ENCODE measurements at regions not wholly inside any gene's neighbourhood (a gene's known extent, or its start where the extent isn't known, plus 50 kb on each side); places are given as distances from the start of the nearest gene placed in this dataset.

- TF ChIP-seq, protein P1, sequence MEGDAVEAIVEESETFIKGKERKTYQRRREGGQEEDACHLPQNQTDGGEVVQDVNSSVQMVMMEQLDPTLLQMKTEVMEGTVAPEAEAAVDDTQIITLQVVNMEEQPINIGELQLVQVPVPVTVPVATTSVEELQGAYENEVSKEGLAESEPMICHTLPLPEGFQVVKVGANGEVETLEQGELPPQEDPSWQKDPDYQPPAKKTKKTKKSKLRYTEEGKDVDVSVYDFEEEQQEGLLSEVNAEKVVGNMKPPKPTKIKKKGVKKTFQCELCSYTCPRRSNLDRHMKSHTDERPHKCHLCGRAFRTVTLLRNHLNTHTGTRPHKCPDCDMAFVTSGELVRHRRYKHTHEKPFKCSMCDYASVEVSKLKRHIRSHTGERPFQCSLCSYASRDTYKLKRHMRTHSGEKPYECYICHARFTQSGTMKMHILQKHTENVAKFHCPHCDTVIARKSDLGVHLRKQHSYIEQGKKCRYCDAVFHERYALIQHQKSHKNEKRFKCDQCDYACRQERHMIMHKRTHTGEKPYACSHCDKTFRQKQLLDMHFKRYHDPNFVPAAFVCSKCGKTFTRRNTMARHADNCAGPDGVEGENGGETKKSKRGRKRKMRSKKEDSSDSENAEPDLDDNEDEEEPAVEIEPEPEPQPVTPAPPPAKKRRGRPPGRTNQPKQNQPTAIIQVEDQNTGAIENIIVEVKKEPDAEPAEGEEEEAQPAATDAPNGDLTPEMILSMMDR (IDR thresholded peaks at IDR 0.05; ENCODE audit: low read depth, low read length, missing input control): no peak
Measured at GRCh38 chr10:47054974-47055373, 143.7 kb downstream of the PTPN20 start (continued).

GRCh38 chr10:47055386-47056246 is 144.4 kb downstream of the PTPN20 start:
- 72% methylated on average over 10 of the region's 10 CpGs for WGBS
- Histone ChIP-seq H3K9ac (ENCODE audit: low read depth in 1 of 2, low read length in 2 of 2) (no peak overlapping the region), H3K9me3 (ENCODE audit: control insufficient read depth in 4 of 4, low read length in 3 of 4) (no peaks in the 10 kb centered on the region), H3K4me1 (ENCODE audit: control insufficient read depth in 4 of 4, insufficient read depth in 4 of 4, low read length in 3 of 4) (no peaks in the 10 kb centered on the region), H3K4me3 (ENCODE audit: low read depth in 1 of 3, low read length in 3 of 3) (no peak overlapping the region), H3K36me3 (ENCODE audit: control insufficient read depth in 4 of 4, insufficient read depth in 3 of 4, low read depth in 1 of 4, low read length in 3 of 4) (no peaks in the 10 kb centered on the region), H3K27me3 (ENCODE audit: control insufficient read depth in 4 of 4, insufficient read depth in 4 of 4, low read length in 3 of 4) (no peaks in the 10 kb centered on the region), H3K27ac (ENCODE audit: low read depth in 1 of 2, low read length in 2 of 2) (no peak overlapping the region)
- no peak for DNase-seq (ENCODE audit: low spot score)
- TF ChIP-seq NR2F2 (IDR thresholded peaks at IDR 0.05): peak; percentile 10
- TF ChIP-seq HNF4A (conservative IDR thresholded peaks at IDR 0.05): no peak

DNA sequence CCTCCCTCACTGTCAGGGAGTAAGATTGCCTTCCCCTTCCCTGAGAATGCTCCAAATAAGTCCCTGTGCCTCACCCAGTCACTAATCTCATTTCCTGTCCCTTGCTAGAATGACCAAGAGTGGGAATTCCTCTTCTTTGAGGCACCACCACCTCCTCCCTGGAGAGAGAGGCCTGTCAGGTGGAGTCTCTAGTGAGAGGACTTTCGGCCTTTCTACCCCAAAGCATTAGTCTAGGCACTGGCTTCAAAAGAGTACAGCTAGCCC is 145.0 kb downstream of the PTPN20 start:
- Histone ChIP-seq H3K9ac (ENCODE audit: low read depth in 1 of 2, low read length in 2 of 2) (no peak overlapping the region), H3K9me3 (ENCODE audit: control insufficient read depth in 4 of 4, low read length in 3 of 4) (no peaks in the 10 kb centered on the region), H3K4me3 (ENCODE audit: low read depth in 1 of 3, low read length in 3 of 3) (no peak overlapping the region), H3K27ac (ENCODE audit: low read depth in 1 of 2, low read length in 2 of 2) (no peak overlapping the region), H3K27me3 (ENCODE audit: control insufficient read depth in 4 of 4, insufficient read depth in 4 of 4, low read length in 3 of 4) (no peaks in the 10 kb centered on the region), H3K36me3 (ENCODE audit: control insufficient read depth in 4 of 4, insufficient read depth in 3 of 4, low read depth in 1 of 4, low read length in 3 of 4) (no peaks in the 10 kb centered on the region), H3K4me1 (ENCODE audit: control insufficient read depth in 4 of 4, insufficient read depth in 4 of 4, low read length in 3 of 4) (no peaks in the 10 kb centered on the region)
- peak in 1 of 2 donors; percentile 7 for TF ChIP-seq RAD21 (IDR thresholded peaks at IDR 0.05)
- no peak for TF ChIP-seq EGR1 (IDR thresholded peaks at IDR 0.05; ENCODE audit: low read depth in 2 of 2)
- DNase-seq (ENCODE audit: low spot score): no peak
- 79% methylated on average over 1 of the region's 1 CpG for WGBS

DNA sequence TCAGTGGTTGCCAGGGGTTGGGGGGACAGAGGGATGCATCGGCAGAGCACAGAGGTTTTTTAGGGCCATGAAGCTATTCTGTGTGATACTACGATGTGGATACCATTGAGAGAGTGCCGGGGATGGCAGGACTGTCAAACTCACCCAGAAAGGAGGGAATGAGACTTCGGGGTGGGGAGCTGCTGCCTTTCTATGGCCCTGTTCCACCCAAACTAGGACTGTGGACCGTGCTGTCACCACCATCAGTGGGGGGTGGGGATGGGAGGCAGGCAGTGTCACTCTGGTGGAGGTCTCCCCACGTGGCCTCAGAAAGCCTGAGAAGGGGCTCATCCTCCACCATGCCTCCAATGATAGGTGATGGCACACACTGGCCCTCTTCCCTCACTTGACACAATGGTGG is 146.2 kb downstream of the PTPN20 start:
- Histone ChIP-seq H3K9ac (ENCODE audit: low read depth in 1 of 2, low read length in 2 of 2) (no peak overlapping the region), H3K4me1 (ENCODE audit: control insufficient read depth in 4 of 4, insufficient read depth in 4 of 4, low read length in 3 of 4) (no peaks in the 10 kb centered on the region), H3K27me3 (ENCODE audit: control insufficient read depth in 4 of 4, insufficient read depth in 4 of 4, low read length in 3 of 4) (no peaks in the 10 kb centered on the region), H3K4me3 (ENCODE audit: low read depth in 1 of 3, low read length in 3 of 3) (no peak overlapping the region), H3K36me3 (ENCODE audit: control insufficient read depth in 4 of 4, insufficient read depth in 3 of 4, low read depth in 1 of 4, low read length in 3 of 4) (no peaks in the 10 kb centered on the region), H3K27ac (ENCODE audit: low read depth in 1 of 2, low read length in 2 of 2) (no peak overlapping the region), H3K9me3 (ENCODE audit: control insufficient read depth in 4 of 4, low read length in 3 of 4) (no peaks in the 10 kb centered on the region)
- 87% methylated on average over 6 of the region's 6 CpGs for WGBS
- TF ChIP-seq EGR1 (IDR thresholded peaks at IDR 0.05; ENCODE audit: low read depth in 2 of 2): no peak
- TF ChIP-seq SP1 (IDR thresholded peaks at IDR 0.05): no peak
- no peak for TF ChIP-seq HNF4A (conservative IDR thresholded peaks at IDR 0.05)
- no peak for TF ChIP-seq RAD21 (IDR thresholded peaks at IDR 0.05)
- TF ChIP-seq TAF1 (conservative IDR thresholded peaks at IDR 0.05): no peak
- DNase-seq (ENCODE audit: low spot score): no peak

DNA sequence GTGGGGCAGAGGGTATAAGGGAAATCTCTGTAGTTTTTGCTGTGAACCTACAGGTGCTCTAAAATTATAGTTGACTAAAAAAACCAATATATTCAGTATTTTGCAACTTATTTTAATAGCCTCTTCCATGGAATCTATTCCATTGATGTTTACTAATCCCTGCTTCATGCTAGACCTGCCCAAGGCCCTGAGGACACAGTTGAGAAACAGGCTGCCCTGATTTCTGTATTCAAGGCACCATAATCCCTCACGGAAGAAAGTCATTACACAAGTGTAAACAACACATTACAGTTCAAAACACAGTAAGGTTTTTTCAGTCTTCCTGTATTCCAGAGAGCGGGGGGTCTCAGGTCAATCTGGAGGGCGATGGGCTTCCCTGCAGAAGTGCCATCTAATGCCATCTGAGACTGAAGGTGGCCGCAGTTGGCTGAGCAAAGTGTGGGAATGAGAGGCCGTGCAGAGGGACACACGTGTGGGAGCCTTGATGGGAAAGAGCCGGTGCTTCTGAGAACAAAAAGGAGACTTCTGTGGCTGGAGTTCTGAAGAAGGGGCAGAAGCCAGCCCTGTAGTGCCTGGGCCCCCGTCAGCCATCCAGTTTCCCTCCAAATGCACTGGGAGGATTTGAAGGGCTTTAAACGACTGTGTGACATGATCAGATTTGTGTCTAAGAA is 146.9 kb downstream of the PTPN20 start:
- no peaks in the 10 kb centered on the region for H3K36me3 ChIP-seq (ENCODE audit: control insufficient read depth in 4 of 4, insufficient read depth in 3 of 4, low read depth in 1 of 4, low read length in 3 of 4)
- H3K27ac ChIP-seq (ENCODE audit: low read depth in 1 of 2, low read length in 2 of 2): no peak overlapping the region
- no peaks in the 10 kb centered on the region for H3K4me1 ChIP-seq (ENCODE audit: control insufficient read depth in 4 of 4, insufficient read depth in 4 of 4, low read length in 3 of 4)
- H3K27me3 ChIP-seq (ENCODE audit: control insufficient read depth in 4 of 4, insufficient read depth in 4 of 4, low read length in 3 of 4): no peaks in the 10 kb centered on the region
- H3K4me3 ChIP-seq (ENCODE audit: low read depth in 1 of 3, low read length in 3 of 3): no peak overlapping the region
- no peak overlapping the region for H3K9ac ChIP-seq (ENCODE audit: low read depth in 1 of 2, low read length in 2 of 2)
- no peak for DNase-seq (ENCODE audit: low spot score)
- no peaks in the 10 kb centered on the region for H3K9me3 ChIP-seq (ENCODE audit: control insufficient read depth in 4 of 4, low read length in 3 of 4)
- WGBS: 81% methylated on average over 9 of the region's 9 CpGs
- no peak for TF ChIP-seq MAX (IDR thresholded peaks at IDR 0.05)
- TF ChIP-seq, protein P2, sequence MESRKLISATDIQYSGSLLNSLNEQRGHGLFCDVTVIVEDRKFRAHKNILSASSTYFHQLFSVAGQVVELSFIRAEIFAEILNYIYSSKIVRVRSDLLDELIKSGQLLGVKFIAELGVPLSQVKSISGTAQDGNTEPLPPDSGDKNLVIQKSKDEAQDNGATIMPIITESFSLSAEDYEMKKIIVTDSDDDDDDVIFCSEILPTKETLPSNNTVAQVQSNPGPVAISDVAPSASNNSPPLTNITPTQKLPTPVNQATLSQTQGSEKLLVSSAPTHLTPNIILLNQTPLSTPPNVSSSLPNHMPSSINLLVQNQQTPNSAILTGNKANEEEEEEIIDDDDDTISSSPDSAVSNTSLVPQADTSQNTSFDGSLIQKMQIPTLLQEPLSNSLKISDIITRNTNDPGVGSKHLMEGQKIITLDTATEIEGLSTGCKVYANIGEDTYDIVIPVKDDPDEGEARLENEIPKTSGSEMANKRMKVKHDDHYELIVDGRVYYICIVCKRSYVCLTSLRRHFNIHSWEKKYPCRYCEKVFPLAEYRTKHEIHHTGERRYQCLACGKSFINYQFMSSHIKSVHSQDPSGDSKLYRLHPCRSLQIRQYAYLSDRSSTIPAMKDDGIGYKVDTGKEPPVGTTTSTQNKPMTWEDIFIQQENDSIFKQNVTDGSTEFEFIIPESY (IDR thresholded peaks at IDR 0.05): no peak
- no peak for TF ChIP-seq FOXA2 (IDR thresholded peaks at IDR 0.05)
- TF ChIP-seq YY1 (IDR thresholded peaks at IDR 0.05): no peak
- TF ChIP-seq SP1 (IDR thresholded peaks at IDR 0.05): no peak
- TF ChIP-seq, protein P3, sequence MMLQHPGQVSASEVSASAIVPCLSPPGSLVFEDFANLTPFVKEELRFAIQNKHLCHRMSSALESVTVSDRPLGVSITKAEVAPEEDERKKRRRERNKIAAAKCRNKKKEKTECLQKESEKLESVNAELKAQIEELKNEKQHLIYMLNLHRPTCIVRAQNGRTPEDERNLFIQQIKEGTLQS (IDR thresholded peaks at IDR 0.05): no peak
- no peak for TF ChIP-seq NR2F2 (IDR thresholded peaks at IDR 0.05)
- TF ChIP-seq FOXA1 (IDR thresholded peaks at IDR 0.05): no peak
- TF ChIP-seq JUND (IDR thresholded peaks at IDR 0.05): no peak
- TF ChIP-seq, protein P1 (IDR thresholded peaks at IDR 0.05; ENCODE audit: low read depth, low read length, missing input control): no peak

Measured in liver (tissue), 8 donors.